Body of pancreas (tissue), 4 donors: ENCODE measurements at regions not wholly inside any gene's neighbourhood (a gene's known extent, or its start where the extent isn't known, plus 50 kb on each side); places are given as distances from the start of the nearest gene placed in this dataset.

Experiments used
- POLR2A ChIP-seq, 3 donors: fragments of 450-650 bp; IDR thresholded peaks; one replicate each; pipeline ENCODE4 v1.6.1; 2016; ENCODE audit warnings: antibody characterized with exemption in 3 of 3, mild to moderate bottlenecking in 2 of 3
- TF ChIP-seq, protein P1 (sequence below), 7 experiments: fragments of 450-650 bp in 4 of 7; fragments of 200-600 bp in 3 of 7; sonication (generic) in 3 of 7; IDR thresholded peaks; one replicate each; pipeline ENCODE4 v1.5.1; 2016 to 2019; ENCODE audit warnings: antibody characterized with exemption in 7 of 7

DNA sequence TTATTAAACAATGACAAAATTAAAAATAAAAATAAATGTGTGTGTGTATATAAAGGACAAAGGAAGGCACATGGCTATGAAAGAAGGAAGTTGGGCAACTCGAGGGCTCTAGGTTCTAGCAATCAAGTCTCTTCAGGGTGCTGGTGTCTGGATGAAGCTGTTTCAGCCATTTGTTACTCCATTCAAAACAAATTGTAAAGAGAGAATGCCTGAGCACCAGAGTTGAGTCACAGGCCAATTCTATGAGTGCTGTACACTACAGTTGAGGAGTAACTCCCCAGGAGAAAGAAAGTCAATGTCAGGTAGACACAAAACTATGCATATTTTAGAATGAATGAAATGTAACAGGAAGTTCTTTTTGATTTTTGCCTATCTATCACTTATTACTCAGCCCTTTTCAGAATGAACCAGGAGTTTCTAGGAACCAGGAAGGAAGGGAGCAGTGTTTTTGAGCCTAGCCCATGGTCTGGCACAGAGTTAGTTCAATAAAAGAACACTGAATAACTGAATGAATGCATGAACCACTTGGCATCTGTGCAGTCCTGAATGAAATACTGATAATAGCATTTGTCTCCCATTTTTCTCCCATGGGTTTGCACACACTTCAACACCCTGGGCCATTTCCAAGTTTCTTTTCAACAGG, 151.7 kb upstream of the CPEB2 start:
- TF ChIP-seq, protein P1, sequence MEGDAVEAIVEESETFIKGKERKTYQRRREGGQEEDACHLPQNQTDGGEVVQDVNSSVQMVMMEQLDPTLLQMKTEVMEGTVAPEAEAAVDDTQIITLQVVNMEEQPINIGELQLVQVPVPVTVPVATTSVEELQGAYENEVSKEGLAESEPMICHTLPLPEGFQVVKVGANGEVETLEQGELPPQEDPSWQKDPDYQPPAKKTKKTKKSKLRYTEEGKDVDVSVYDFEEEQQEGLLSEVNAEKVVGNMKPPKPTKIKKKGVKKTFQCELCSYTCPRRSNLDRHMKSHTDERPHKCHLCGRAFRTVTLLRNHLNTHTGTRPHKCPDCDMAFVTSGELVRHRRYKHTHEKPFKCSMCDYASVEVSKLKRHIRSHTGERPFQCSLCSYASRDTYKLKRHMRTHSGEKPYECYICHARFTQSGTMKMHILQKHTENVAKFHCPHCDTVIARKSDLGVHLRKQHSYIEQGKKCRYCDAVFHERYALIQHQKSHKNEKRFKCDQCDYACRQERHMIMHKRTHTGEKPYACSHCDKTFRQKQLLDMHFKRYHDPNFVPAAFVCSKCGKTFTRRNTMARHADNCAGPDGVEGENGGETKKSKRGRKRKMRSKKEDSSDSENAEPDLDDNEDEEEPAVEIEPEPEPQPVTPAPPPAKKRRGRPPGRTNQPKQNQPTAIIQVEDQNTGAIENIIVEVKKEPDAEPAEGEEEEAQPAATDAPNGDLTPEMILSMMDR (IDR thresholded peaks at IDR 0.05): no peak
- TF ChIP-seq POLR2A (IDR thresholded peaks at IDR 0.05): no peak
